ENCODE measurements at regions not wholly inside any gene's neighbourhood (a gene's known extent, or its start where the extent isn't known, plus 50 kb on each side); places are given as distances from the start of the nearest gene placed in this dataset.

GRCh38 chr4:132763465-132763864 lies 385.6 kb upstream of the PCDH10 start:
- TF ChIP-seq CTCF (conservative IDR thresholded peaks at IDR 0.05; ENCODE audit: low read depth, low read length) (no peak), EZH2phosphoT487 (IDR thresholded peaks at IDR 0.05; ENCODE audit: borderline replicate concordance, low read length) (no peak)
